Liver (tissue), 3 donors: ENCODE measurements at regions not wholly inside any gene's neighbourhood (a gene's known extent, or its start where the extent isn't known, plus 50 kb on each side); places are given as distances from the start of the nearest gene placed in this dataset.

Experiments used
- EGR1 ChIP-seq, 2 donors: IDR thresholded peaks; 2 replicates each; pipeline ENCODE4 v1.6.1; 2016 to 2018; ENCODE audit warnings: antibody characterized with exemption in 2 of 2, low read depth in 2 of 2
- RAD21 ChIP-seq, 2 donors: IDR thresholded peaks; 2 replicates each; pipeline ENCODE4 v1.6.1; 2016; ENCODE audit warnings: antibody characterized with exemption in 2 of 2, mild to moderate bottlenecking in 2 of 2
- RXRA ChIP-seq, 2 donors: IDR thresholded peaks; 2 replicates each; pipeline ENCODE4 v1.6.1; 2017 to 2018; ENCODE audit warnings: antibody characterized with exemption in 2 of 2, mild to moderate bottlenecking in 1 of 2
- YY1 ChIP-seq: IDR thresholded peaks from 2 replicates; pipeline ENCODE4 v1.6.1; 2016; ENCODE audit warnings: antibody characterized with exemption, mild to moderate bottlenecking
- TF ChIP-seq, protein P1 (sequence below): fragments of 150-350 bp; IDR thresholded peaks from 2 replicates; pipeline ENCODE4 v1.5.1; 2017; ENCODE audit warnings: improper control_type of control experiment, low read depth, low read length; ENCODE audit not compliant: missing input control
- TF ChIP-seq, protein P2 (sequence below): IDR thresholded peaks from 2 replicates; pipeline ENCODE4 v1.6.1; 2016; ENCODE audit warnings: antibody characterized with exemption
- TF ChIP-seq, protein P3 (sequence below): IDR thresholded peaks from 2 replicates; pipeline ENCODE4 v1.6.1; 2016; ENCODE audit warnings: antibody characterized with exemption
- TF ChIP-seq, protein P4 (sequence below): IDR thresholded peaks from 2 replicates; pipeline ENCODE4 v1.6.1; 2016; ENCODE audit warnings: antibody characterized with exemption, mild to moderate bottlenecking
- donor health status: healthy.
- donor health status: healthy.

DNA sequence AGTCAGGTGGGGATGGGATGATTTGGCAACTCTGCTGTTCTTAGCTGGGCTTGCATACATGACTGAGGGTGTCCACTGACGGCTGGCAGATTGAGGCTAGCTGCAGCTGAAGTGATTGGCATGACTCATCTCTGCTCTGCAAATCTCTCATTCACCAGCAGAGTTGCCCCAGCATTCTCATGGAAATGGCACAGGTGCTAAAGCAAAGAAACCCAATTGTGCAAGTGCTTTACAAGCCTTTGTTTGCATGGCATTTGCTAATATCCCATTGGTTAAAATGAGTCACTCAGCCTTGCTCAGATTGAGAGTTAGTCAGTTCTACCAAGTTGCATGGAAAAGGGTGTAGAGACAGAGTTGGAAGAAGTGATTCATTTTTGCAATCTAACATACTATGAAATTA, 389.7 kb upstream of the FAR2 start:
- TF ChIP-seq, protein P1, sequence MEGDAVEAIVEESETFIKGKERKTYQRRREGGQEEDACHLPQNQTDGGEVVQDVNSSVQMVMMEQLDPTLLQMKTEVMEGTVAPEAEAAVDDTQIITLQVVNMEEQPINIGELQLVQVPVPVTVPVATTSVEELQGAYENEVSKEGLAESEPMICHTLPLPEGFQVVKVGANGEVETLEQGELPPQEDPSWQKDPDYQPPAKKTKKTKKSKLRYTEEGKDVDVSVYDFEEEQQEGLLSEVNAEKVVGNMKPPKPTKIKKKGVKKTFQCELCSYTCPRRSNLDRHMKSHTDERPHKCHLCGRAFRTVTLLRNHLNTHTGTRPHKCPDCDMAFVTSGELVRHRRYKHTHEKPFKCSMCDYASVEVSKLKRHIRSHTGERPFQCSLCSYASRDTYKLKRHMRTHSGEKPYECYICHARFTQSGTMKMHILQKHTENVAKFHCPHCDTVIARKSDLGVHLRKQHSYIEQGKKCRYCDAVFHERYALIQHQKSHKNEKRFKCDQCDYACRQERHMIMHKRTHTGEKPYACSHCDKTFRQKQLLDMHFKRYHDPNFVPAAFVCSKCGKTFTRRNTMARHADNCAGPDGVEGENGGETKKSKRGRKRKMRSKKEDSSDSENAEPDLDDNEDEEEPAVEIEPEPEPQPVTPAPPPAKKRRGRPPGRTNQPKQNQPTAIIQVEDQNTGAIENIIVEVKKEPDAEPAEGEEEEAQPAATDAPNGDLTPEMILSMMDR, result no peak
- TF ChIP-seq RAD21 (IDR thresholded peaks at IDR 0.05), result no peak
- TF ChIP-seq, protein P2, sequence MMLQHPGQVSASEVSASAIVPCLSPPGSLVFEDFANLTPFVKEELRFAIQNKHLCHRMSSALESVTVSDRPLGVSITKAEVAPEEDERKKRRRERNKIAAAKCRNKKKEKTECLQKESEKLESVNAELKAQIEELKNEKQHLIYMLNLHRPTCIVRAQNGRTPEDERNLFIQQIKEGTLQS, result no peak
- TF ChIP-seq, protein P3, sequence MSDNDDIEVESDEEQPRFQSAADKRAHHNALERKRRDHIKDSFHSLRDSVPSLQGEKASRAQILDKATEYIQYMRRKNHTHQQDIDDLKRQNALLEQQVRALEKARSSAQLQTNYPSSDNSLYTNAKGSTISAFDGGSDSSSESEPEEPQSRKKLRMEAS, result no peak
- TF ChIP-seq RXRA (IDR thresholded peaks at IDR 0.05), result no peak
- no peak for TF ChIP-seq EGR1 (IDR thresholded peaks at IDR 0.05; ENCODE audit: low read depth in 2 of 2)
- TF ChIP-seq, protein P4, sequence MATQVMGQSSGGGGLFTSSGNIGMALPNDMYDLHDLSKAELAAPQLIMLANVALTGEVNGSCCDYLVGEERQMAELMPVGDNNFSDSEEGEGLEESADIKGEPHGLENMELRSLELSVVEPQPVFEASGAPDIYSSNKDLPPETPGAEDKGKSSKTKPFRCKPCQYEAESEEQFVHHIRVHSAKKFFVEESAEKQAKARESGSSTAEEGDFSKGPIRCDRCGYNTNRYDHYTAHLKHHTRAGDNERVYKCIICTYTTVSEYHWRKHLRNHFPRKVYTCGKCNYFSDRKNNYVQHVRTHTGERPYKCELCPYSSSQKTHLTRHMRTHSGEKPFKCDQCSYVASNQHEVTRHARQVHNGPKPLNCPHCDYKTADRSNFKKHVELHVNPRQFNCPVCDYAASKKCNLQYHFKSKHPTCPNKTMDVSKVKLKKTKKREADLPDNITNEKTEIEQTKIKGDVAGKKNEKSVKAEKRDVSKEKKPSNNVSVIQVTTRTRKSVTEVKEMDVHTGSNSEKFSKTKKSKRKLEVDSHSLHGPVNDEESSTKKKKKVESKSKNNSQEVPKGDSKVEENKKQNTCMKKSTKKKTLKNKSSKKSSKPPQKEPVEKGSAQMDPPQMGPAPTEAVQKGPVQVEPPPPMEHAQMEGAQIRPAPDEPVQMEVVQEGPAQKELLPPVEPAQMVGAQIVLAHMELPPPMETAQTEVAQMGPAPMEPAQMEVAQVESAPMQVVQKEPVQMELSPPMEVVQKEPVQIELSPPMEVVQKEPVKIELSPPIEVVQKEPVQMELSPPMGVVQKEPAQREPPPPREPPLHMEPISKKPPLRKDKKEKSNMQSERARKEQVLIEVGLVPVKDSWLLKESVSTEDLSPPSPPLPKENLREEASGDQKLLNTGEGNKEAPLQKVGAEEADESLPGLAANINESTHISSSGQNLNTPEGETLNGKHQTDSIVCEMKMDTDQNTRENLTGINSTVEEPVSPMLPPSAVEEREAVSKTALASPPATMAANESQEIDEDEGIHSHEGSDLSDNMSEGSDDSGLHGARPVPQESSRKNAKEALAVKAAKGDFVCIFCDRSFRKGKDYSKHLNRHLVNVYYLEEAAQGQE, result no peak
- TF ChIP-seq YY1, result no peak
